RWPE1 (cell line): ENCODE measurements at regions not wholly inside any gene's neighbourhood (a gene's known extent, or its start where the extent isn't known, plus 50 kb on each side); places are given as distances from the start of the nearest gene placed in this dataset.

Source experiments
- CTCF ChIA-PET: fragments of 350-600 bp; sonication (Branson Sonifier 250); formaldehyde crosslinking; extraction: SDS; loops from one replicate; lab custom pipeline; 2021; lab: Yijun Ruan, JAX
- POLR2A ChIA-PET: fragments of 400-600 bp; formaldehyde crosslinking; extraction: SDS; loops from one replicate; lab custom pipeline; 2020; ENCODE audit warnings: antibody characterized with exemption; ENCODE audit not compliant: low non-redundant PET; lab: Yijun Ruan, JAX
- DNase-seq: peaks from one replicate; pipeline ENCODE4 v3.0.0; 2012; ENCODE audit warnings: low spot score
- H3K27ac ChIP-seq: fragments of 450-650 bp; 2 replicates; pipeline ENCODE4 v1.5.1; 2017
- TF ChIP-seq, protein P1 (sequence below): fragments of 450-650 bp; conservative IDR thresholded peaks from 2 replicates; pipeline ENCODE4 v1.5.1; 2017; ENCODE audit warnings: low read depth, mild to moderate bottlenecking

DNA sequence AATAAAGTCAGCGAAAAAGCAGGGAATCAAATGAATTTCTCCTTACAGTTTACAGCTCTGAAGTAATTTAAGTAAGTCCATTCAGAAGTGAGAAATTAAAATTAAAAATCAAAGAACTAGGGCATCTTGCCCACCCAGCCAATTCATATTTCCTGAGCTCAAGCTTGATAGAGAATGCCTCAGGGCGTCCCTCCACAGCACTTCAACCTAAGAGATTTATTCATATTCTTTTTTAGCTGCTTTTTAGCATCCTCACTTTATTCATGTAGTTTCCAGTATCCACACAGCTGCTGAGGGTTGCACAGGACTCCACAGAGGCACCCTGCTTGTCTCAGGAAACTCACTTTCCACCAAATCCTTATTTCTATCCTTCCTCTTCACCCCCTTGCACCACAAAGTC, 900.3 kb downstream of the BCL11A start:
- ChIA-PET CTCF (no interaction called here), POLR2A (no interaction called here)
- TF ChIP-seq, protein P1, sequence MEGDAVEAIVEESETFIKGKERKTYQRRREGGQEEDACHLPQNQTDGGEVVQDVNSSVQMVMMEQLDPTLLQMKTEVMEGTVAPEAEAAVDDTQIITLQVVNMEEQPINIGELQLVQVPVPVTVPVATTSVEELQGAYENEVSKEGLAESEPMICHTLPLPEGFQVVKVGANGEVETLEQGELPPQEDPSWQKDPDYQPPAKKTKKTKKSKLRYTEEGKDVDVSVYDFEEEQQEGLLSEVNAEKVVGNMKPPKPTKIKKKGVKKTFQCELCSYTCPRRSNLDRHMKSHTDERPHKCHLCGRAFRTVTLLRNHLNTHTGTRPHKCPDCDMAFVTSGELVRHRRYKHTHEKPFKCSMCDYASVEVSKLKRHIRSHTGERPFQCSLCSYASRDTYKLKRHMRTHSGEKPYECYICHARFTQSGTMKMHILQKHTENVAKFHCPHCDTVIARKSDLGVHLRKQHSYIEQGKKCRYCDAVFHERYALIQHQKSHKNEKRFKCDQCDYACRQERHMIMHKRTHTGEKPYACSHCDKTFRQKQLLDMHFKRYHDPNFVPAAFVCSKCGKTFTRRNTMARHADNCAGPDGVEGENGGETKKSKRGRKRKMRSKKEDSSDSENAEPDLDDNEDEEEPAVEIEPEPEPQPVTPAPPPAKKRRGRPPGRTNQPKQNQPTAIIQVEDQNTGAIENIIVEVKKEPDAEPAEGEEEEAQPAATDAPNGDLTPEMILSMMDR = no peak
- no peak overlapping the region for H3K27ac ChIP-seq
- no peak for DNase-seq

DNA sequence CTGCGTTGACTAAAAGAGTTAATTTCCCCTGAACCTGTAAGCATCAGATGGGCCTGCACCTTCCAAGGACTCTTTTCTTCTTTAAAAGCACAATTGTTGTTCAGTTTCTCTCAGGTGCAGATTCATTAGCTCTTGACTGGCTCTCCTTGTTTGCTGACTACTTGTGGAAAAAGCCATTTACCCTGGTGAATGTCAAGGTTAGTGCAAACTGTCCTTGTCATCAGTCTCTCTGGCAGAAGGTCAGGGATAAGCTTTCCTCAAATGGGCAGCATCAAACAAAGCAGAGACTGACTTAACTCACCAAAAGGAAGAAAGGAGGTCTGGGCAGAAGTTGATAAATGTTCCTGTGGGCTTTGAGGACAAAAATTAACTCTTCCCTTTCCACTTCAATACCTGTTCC, 922.7 kb downstream of the BCL11A start:
- no peak overlapping the region for H3K27ac ChIP-seq
- TF ChIP-seq, protein P1 = no peak
- no peak for DNase-seq
- CTCF ChIA-PET = interaction anchor here (0.7 kb wide), 1 partner anchor 1823 kb away, joined by 3 read pairs; no protein-coding TSS in a partner anchor
- POLR2A ChIA-PET = no interaction called here

DNA sequence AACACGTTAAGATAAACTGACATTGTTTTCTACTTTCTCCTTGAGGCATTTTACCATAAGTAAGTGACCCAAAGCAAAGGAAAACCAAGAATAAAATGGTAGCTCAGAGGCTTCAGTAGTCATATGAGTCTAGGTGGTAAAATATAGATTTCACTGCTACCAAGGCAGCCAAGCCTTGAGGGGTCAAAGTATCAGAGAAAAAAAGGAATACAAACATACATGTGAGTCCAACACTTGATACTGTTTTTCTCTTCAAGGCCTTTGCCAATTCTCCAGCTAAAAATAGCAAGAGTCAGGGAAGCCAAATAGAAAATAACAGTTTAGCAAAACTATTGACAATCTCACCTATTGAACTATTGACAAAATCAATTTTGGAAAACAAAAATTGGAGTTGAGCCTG, 925.9 kb downstream of the BCL11A start:
- ChIA-PET CTCF (interaction anchor here (0.6 to 0.7 kb wide), 2 partner anchors 42 to 377 kb away, joined by 3 read pairs; no protein-coding TSS in a partner anchor), POLR2A (no interaction called here)
- no peak for DNase-seq
- H3K27ac ChIP-seq = no peak overlapping the region
- TF ChIP-seq, protein P1 = no peak

DNA sequence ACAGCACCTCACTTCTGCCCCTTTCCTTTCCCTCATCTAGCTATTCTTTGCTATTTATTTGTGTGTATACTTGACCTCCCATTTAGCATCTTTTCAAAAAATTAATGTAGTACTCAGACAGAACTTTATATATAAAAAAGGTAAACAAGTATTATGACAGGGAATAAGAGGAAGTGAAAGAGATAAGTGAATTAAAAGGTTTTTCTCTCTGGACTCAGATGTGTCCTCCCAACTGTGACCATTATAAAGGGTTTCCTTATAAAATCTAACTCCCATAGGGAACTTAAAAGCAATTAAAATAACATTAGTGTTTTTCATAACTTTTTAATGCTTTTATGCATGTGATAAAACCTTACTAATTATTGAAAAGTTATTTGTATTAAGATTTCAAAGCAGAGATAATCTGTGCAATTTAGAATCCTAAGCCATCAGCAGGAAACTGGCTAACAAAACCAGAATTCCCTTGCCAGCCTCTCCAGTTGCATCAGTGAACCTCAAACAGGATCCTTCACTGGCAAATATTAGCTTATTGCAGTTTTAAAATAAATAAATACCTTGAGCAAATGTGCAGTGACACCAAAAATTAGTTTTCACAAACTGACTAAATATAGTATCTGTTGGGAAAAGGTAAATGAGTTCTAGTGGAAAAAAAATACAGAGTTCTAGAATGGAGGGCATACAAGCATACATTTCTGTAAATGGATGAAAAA, 930.7 kb downstream of the BCL11A start:
- TF ChIP-seq, protein P1 = no peak
- CTCF ChIA-PET = no interaction called here
- no peak overlapping the region for H3K27ac ChIP-seq
- POLR2A ChIA-PET = no interaction called here
- no peak for DNase-seq

DNA sequence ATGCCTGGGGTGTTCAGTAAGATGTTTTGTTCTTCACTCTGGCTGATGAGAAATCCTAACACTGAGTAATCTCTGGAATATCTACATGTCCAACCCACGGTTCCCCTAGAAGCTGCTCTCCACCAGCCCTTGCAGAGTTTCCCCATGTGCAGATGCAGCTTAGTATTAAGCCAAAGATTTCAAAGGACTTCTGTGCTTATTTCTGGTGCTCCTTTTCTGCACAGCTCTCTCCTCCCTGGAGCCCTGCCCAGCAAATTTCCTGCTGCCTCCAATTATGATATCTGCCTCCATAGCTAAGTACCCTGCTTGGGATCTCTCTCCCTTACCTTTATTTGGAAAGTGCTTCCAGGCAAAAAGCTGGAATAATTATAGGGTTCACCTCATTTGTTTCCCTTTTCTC, 949.3 kb downstream of the BCL11A start:
- TF ChIP-seq, protein P1 = no peak
- CTCF ChIA-PET = no interaction called here
- no peak for DNase-seq
- no peak overlapping the region for H3K27ac ChIP-seq
- POLR2A ChIA-PET = no interaction called here

DNA sequence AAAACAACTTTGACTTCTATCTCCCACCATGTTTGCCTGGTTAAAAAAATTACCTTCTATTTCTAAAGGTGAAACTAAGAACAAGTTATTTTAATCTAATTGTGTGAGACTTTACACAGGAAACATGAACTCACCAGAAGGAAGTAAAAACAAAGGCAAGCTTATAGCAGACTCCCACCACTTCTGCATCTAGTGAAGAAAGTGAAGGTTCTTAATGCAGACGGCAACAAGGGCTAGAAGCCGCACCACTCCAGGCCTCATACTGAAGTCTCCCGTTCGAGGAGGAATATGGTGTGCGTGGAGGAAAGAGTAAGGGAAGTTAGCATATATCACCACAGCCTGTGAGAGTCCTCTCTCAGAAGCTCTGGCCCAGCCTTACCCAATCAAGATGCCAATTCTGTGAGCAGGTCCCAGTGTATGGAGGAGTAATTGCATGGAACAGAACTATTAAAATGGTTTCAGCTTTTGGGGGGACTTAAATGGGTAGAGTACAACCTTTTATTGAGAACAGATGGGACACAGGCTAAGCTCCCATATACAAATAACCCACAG, 958.7 kb downstream of the BCL11A start:
- ChIA-PET CTCF (interaction anchor here (0.8 kb wide), 1 partner anchor 19 kb away, joined by 3 read pairs; no protein-coding TSS in a partner anchor), POLR2A (no interaction called here)
- no peak overlapping the region for H3K27ac ChIP-seq
- TF ChIP-seq, protein P1 = no peak
- no peak for DNase-seq
